ENCODE measurements at regions not wholly inside any gene's neighbourhood (a gene's known extent, or its start where the extent isn't known, plus 50 kb on each side); places are given as distances from the start of the nearest gene placed in this dataset.
"Not testable (repeated sequence)": the region's sequence is repeated elsewhere in the genome, so short reads cannot be mapped to it uniquely, and the experiment has no call there.

GRCh38 chr18:25525789-25526188 lies 173.8 kb upstream of the ZNF521 start:
- not testable (repeated sequence) for TF ChIP-seq CTCF (conservative IDR thresholded peaks at IDR 0.05); ZFX (IDR thresholded peaks at IDR 0.05)
